ENCODE measurements at regions not wholly inside any gene's neighbourhood (a gene's known extent, or its start where the extent isn't known, plus 50 kb on each side); places are given as distances from the start of the nearest gene placed in this dataset.

GRCh38 chr6:76764057-76764456 lies 691.6 kb upstream of the IMPG1 start:
- TF ChIP-seq CTCF (IDR thresholded peaks at IDR 0.05; ENCODE audit: poor library complexity) (no peak), EZH2 (IDR thresholded peaks at IDR 0.05; ENCODE audit: borderline replicate concordance) (no peak), EZH2phosphoT487 (IDR thresholded peaks at IDR 0.05; ENCODE audit: low read depth, severe bottlenecking, unreplicated experiment) (no peak)

Measured in hepatocyte (in vitro differentiated cells).